SU-DHL-6 (cell line): ENCODE measurements at regions not wholly inside any gene's neighbourhood (a gene's known extent, or its start where the extent isn't known, plus 50 kb on each side); places are given as distances from the start of the nearest gene placed in this dataset.

ENCODE experiments used
- H2AFZ ChIP-seq: fragments of 200-600 bp; sonication (generic); 2 replicates; pipeline ENCODE4 v1.6.1; 2014; ENCODE audit warnings: low read depth, mild to moderate bottlenecking, moderate library complexity, mixed read lengths, antibody characterized with exemption, low read length; ENCODE audit not compliant: severe bottlenecking
- H3F3A ChIP-seq: fragments of 200-600 bp; shearing (Covaris generic); 2 replicates; pipeline ENCODE4 v1.6.0; 2016; ENCODE audit warnings: antibody characterized with exemption, mild to moderate bottlenecking; ENCODE audit not compliant: insufficient read depth
- H3K27ac ChIP-seq: fragments of 200-600 bp; sonication (generic); 2 replicates; pipeline ENCODE4 v1.5.1; 2016; ENCODE audit warnings: low read depth, mild to moderate bottlenecking, low read length, moderate library complexity, mixed read lengths
- H3K27me3 ChIP-seq: fragments of 200-600 bp; sonication (generic), shearing (Covaris generic); 2 replicates; pipeline ENCODE4 v1.6.0; 2014; ENCODE audit warnings: mild to moderate bottlenecking, low read length
- H3K36me3 ChIP-seq: fragments of 200-600 bp; sonication (generic); 2 replicates; pipeline ENCODE4 v1.6.1; 2014; ENCODE audit warnings: mild to moderate bottlenecking, low read length, mixed read lengths
- H3K4me2 ChIP-seq: fragments of 300-600, 200-600 bp; shearing (Covaris generic), sonication (generic); 2 replicates; pipeline ENCODE4 v1.6.0; 2014; ENCODE audit warnings: low read length, low read depth, mild to moderate bottlenecking; ENCODE audit not compliant: poor library complexity, severe bottlenecking
- H3K4me3 ChIP-seq: fragments of 200-600 bp; sonication (generic); 2 replicates; pipeline ENCODE4 v1.5.1; 2014; ENCODE audit warnings: antibody characterized with exemption, low read length, mild to moderate bottlenecking, mixed read lengths; ENCODE audit not compliant: insufficient read depth, poor library complexity, severe bottlenecking
- H3K79me2 ChIP-seq: fragments of 200-600 bp; sonication (generic); 2 replicates; pipeline ENCODE4 v1.6.1; 2014; ENCODE audit warnings: mild to moderate bottlenecking, low read length, moderate library complexity; ENCODE audit not compliant: insufficient read depth
- H3K9ac ChIP-seq: fragments of 200-600 bp; sonication (generic); 2 replicates; pipeline ENCODE4 v1.7.0; 2014; ENCODE audit warnings: mild to moderate bottlenecking, low read length
- H3K9me2 ChIP-seq: fragments of 200-600 bp; sonication (generic); replicated peaks from 2 replicates; pipeline ENCODE4 v1.6.1; 2014; ENCODE audit warnings: low read length; ENCODE audit not compliant: insufficient read depth
- H3K9me3 ChIP-seq: fragments of 200-600 bp; sonication (generic); 2 replicates; pipeline ENCODE4 v1.6.1; 2014; ENCODE audit warnings: low read length, mixed read lengths; ENCODE audit not compliant: insufficient read depth
- H4K20me1 ChIP-seq: fragments of 200-600 bp; sonication (generic); 2 replicates; pipeline ENCODE4 v1.6.1; 2014; ENCODE audit warnings: low read depth, mild to moderate bottlenecking, antibody characterized with exemption, low read length, moderate library complexity, mixed read lengths
- CTCF ChIP-seq: fragments of 200-600 bp; sonication (generic); IDR thresholded peaks from one replicate; pipeline ENCODE4 v1.5.1; 2017; ENCODE audit warnings: antibody characterized with exemption, mild to moderate bottlenecking, low read length, moderate library complexity; ENCODE audit not compliant: insufficient read depth, poor library complexity, severe bottlenecking
- EZH2phosphoT487 ChIP-seq: fragments of 200-600 bp; sonication (generic), shearing (Covaris generic); conservative IDR thresholded peaks from 2 replicates; pipeline ENCODE4 v1.6.1; 2018; ENCODE audit warnings: mild to moderate bottlenecking, antibody characterized with exemption, low read length, moderate library complexity, mixed read lengths

- Histone ChIP-seq H2AFZ (no peak overlapping the region), H3F3A (no peaks in the 10 kb centered on the region), H3K4me2 (no peak overlapping the region), H3K27ac (no peak overlapping the region), H3K9me3 (no peaks in the 10 kb centered on the region), H4K20me1 (no peaks in the 10 kb centered on the region), H3K9ac (no peak overlapping the region), H3K36me3 (no peaks in the 10 kb centered on the region), H3K79me2 (no peaks in the 10 kb centered on the region), H3K4me3 (no peak overlapping the region), H3K27me3 (no peaks in the 10 kb centered on the region), H3K9me2 (no peaks in the 10 kb centered on the region)
- TF ChIP-seq CTCF (no peak), EZH2phosphoT487 (no peak)
These were observed 450.4 kb upstream of the NR2F2 start for GRCh38 chr15:95880031-95880570.

- no peaks in the 10 kb centered on the region for H3K9me2 ChIP-seq
- H2AFZ ChIP-seq, result no peak overlapping the region
- no peaks in the 10 kb centered on the region for H3F3A ChIP-seq
- H3K4me3 ChIP-seq, result no peak overlapping the region
- no peaks in the 10 kb centered on the region for H3K36me3 ChIP-seq
- H3K4me2 ChIP-seq, result no peak overlapping the region
- H3K9ac ChIP-seq, result no peak overlapping the region
- no peak overlapping the region for H3K27ac ChIP-seq
- no peaks in the 10 kb centered on the region for H3K9me3 ChIP-seq
- no peaks in the 10 kb centered on the region for H3K79me2 ChIP-seq
- no peak for TF ChIP-seq EZH2phosphoT487
- no peak for TF ChIP-seq CTCF
- no peaks in the 10 kb centered on the region for H3K27me3 ChIP-seq
- H4K20me1 ChIP-seq, result no peaks in the 10 kb centered on the region
These were observed 449.9 kb upstream of the NR2F2 start for GRCh38 chr15:95880630-95881029.

- no peaks in the 10 kb centered on the region for H4K20me1 ChIP-seq
- H3K9ac ChIP-seq, result no peak overlapping the region
- no peak overlapping the region for H3K27ac ChIP-seq
- no peaks in the 10 kb centered on the region for H3F3A ChIP-seq
- H3K4me2 ChIP-seq, result no peak overlapping the region
- H3K27me3 ChIP-seq, result no peaks in the 10 kb centered on the region
- no peaks in the 10 kb centered on the region for H3K36me3 ChIP-seq
- TF ChIP-seq CTCF (no peak), EZH2phosphoT487 (no peak)
- no peak overlapping the region for H3K4me3 ChIP-seq
- no peaks in the 10 kb centered on the region for H3K9me3 ChIP-seq
- no peak overlapping the region for H2AFZ ChIP-seq
- no peaks in the 10 kb centered on the region for H3K79me2 ChIP-seq
- H3K9me2 ChIP-seq, result no peaks in the 10 kb centered on the region
These were observed 447.4 kb upstream of the NR2F2 start for GRCh38 chr15:95883064-95883463.
